ENCODE measurements at regions not wholly inside any gene's neighbourhood (a gene's known extent, or its start where the extent isn't known, plus 50 kb on each side); places are given as distances from the start of the nearest gene placed in this dataset.

DNA sequence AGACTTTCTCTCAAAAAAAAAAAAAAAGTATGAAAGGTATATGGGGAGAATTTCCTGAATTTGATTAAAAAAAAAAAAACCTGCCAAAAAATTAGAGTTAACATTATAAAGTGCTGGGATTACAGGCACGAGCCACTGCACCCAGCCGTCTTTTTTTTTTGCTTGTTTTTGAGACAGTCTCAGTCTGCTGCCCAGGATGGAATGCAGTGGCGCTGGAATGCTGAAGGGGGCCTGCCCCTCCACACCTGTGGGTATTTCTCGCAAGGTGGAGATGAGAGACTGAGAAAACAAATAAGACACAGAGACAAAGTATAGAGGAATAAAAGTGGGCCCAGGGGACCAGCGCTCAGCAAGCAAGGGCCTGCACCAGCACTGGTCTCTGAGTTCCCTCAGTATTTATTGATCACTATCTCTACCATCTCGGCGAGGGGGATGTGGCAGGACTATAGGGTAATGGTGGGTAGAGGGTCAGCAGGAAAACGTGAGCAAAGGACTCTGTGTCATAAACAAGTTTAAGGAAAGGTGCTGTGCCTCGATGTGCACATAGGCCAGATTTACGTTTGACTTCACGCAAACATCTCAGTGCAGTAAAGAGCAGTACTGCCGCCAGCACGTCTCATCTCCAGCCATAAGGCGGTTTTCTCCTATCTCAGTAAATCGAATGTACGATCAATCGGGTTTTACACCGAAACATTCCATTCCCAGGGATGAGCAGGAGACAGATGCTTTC is 117.2 kb downstream of the GOSR1 start:
- TF ChIP-seq, protein P1, sequence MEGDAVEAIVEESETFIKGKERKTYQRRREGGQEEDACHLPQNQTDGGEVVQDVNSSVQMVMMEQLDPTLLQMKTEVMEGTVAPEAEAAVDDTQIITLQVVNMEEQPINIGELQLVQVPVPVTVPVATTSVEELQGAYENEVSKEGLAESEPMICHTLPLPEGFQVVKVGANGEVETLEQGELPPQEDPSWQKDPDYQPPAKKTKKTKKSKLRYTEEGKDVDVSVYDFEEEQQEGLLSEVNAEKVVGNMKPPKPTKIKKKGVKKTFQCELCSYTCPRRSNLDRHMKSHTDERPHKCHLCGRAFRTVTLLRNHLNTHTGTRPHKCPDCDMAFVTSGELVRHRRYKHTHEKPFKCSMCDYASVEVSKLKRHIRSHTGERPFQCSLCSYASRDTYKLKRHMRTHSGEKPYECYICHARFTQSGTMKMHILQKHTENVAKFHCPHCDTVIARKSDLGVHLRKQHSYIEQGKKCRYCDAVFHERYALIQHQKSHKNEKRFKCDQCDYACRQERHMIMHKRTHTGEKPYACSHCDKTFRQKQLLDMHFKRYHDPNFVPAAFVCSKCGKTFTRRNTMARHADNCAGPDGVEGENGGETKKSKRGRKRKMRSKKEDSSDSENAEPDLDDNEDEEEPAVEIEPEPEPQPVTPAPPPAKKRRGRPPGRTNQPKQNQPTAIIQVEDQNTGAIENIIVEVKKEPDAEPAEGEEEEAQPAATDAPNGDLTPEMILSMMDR (IDR thresholded peaks at IDR 0.05; ENCODE audit: low read length) = no peak
- TF ChIP-seq EZH2phosphoT487 (IDR thresholded peaks at IDR 0.05; ENCODE audit: low read length) = no peak
- TF ChIP-seq EZH2 (optimal IDR thresholded peaks at IDR 0.05; ENCODE audit: low read depth, low read length) = no peak

All from MM.1S (cell line).